ENCODE measurements at regions not wholly inside any gene's neighbourhood (a gene's known extent, or its start where the extent isn't known, plus 50 kb on each side); places are given as distances from the start of the nearest gene placed in this dataset.

DNA sequence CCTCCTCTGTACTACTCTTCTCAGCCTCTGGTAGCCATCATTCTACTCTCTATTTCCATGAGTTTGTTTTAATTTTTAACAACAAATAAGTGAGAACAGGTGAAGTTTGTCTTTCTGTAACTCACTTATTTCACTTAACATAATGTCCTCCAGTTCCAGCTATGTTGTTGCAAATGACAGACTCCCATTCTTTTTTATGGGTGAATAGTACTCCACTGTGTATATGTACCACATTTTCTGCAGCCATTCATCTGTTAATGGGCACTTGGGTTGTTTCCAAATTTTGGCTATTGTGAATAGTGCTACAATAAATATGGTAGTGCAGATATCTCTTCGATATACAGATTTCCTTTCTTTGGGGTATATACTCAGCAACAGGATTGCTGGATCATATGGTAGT, 73.7 kb upstream of the TNFRSF21 start:
- TF ChIP-seq POLR2AphosphoS5 (IDR thresholded peaks at IDR 0.05; ENCODE audit: borderline replicate concordance, low read depth, low read length) = no peak
- no peak for TF ChIP-seq EZH2 (IDR thresholded peaks at IDR 0.05)
- TF ChIP-seq FOXP2 (optimal IDR thresholded peaks at IDR 0.05; ENCODE audit: control extremely low read depth, extremely low read length, insufficient read depth) = no peak
